BJ (cell line): ENCODE measurements at regions not wholly inside any gene's neighbourhood (a gene's known extent, or its start where the extent isn't known, plus 50 kb on each side); places are given as distances from the start of the nearest gene placed in this dataset.

Source experiments
- CTCF ChIA-PET: fragments of 350-600 bp; formaldehyde crosslinking; extraction: SDS; loops from one replicate; lab custom pipeline; 2021; ENCODE audit warnings: antibody characterized with exemption, inconsistent platforms; lab: Yijun Ruan, JAX
- POLR2A ChIA-PET: fragments of 300-600 bp; sonication (Branson Sonifier 250); formaldehyde crosslinking; extraction: SDS; loops from one replicate; lab custom pipeline; 2021; ENCODE audit warnings: antibody characterized with exemption; lab: Charles Lee
- DNase-seq: peaks from one replicate; pipeline ENCODE4 v3.0.0-alpha.2; 2011; ENCODE audit warnings: low read depth
- H3K27me3 ChIP-seq: 2 replicates; pipeline ENCODE4 v1.6.0; 2011; ENCODE audit warnings: low read length; ENCODE audit not compliant: control insufficient read depth, insufficient read depth
- H3K36me3 ChIP-seq: 2 replicates; pipeline ENCODE4 v1.5.1; 2011; ENCODE audit warnings: low read length; ENCODE audit not compliant: control insufficient read depth, insufficient read depth
- H3K4me3 ChIP-seq: 2 replicates; pipeline ENCODE4 v1.5.1; 2011; ENCODE audit warnings: low read depth, mild to moderate bottlenecking, control low read depth, low read length
- CTCF ChIP-seq: IDR thresholded peaks from 2 replicates; pipeline ENCODE4 v1.5.1; 2011; ENCODE audit warnings: low read depth, mild to moderate bottlenecking, control low read depth, inconsistent platforms, low read length, moderate library complexity; ENCODE audit not compliant: insufficient read depth

- ChIA-PET POLR2A (no interaction called here), CTCF (no interaction called here)
- no peak for DNase-seq
- no peaks in the 10 kb centered on the region for H3K27me3 ChIP-seq
- H3K36me3 ChIP-seq: no peaks in the 10 kb centered on the region
- no peak overlapping the region for H3K4me3 ChIP-seq
- no peak for TF ChIP-seq CTCF
Measured at GRCh38 chr6:19501737-19502245, 335.4 kb upstream of the ID4 start.

GRCh38 chr6:19502301-19502700, 334.9 kb upstream of the ID4 start:
- no peak overlapping the region for H3K4me3 ChIP-seq
- CTCF ChIA-PET: no interaction called here
- POLR2A ChIA-PET: no interaction called here
- DNase-seq: no peak
- H3K27me3 ChIP-seq: no peaks in the 10 kb centered on the region
- TF ChIP-seq CTCF: no peak
- H3K36me3 ChIP-seq: no peaks in the 10 kb centered on the region

GRCh38 chr6:19515939-19516338, 321.2 kb upstream of the ID4 start:
- no peak for DNase-seq
- no peak overlapping the region for H3K4me3 ChIP-seq
- no peak for TF ChIP-seq CTCF
- ChIA-PET POLR2A (no interaction called here), CTCF (no interaction called here)
- no peaks in the 10 kb centered on the region for H3K27me3 ChIP-seq
- H3K36me3 ChIP-seq: no peaks in the 10 kb centered on the region

- TF ChIP-seq CTCF: no peak
- no peak overlapping the region for H3K4me3 ChIP-seq
- DNase-seq: no peak
- ChIA-PET CTCF (interaction anchor here (0.6 kb wide), 1 partner anchor 41 kb away, joined by 3 read pairs; no protein-coding TSS in a partner anchor), POLR2A (no interaction called here)
- H3K27me3 ChIP-seq: no peaks in the 10 kb centered on the region
- H3K36me3 ChIP-seq: no peaks in the 10 kb centered on the region
Measured at GRCh38 chr6:19519941-19520340, 317.2 kb upstream of the ID4 start.

GRCh38 chr6:19524366-19525186, 312.6 kb upstream of the ID4 start:
- Histone ChIP-seq H3K27me3 (no peaks in the 10 kb centered on the region), H3K4me3 (no peak overlapping the region), H3K36me3 (no peaks in the 10 kb centered on the region)
- ChIA-PET POLR2A (no interaction called here), CTCF (no interaction called here)
- TF ChIP-seq CTCF: no peak
- no peak for DNase-seq
